ENCODE measurements at regions not wholly inside any gene's neighbourhood (a gene's known extent, or its start where the extent isn't known, plus 50 kb on each side); places are given as distances from the start of the nearest gene placed in this dataset.
A peak's percentile ranks its signal among the peaks of the same experiment; 100 is the strongest.

DNA sequence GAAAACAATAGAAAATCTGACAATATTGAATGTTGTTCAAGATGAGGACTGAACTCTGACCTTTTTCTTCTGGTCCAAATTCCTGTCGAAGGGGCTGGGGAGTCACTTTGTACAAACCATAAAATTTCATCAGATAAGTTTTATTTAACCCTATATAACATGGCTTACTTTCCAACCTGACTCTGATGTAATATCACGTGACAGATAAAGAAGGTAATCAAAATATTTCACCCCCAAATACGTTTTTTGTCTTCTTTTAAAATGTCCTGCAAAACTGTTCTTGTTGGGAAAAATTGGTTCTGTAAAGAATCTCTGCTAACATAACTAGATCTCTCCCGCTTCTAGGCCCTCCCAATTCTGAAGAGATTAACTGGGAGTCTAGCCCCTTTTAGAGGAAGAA lies 90.9 kb upstream of the MDFIC start:
- FAIRE-seq (no peak), DNase-seq (ENCODE audit: insufficient read length, low spot score) (no peak)
- TF ChIP-seq, protein P1, sequence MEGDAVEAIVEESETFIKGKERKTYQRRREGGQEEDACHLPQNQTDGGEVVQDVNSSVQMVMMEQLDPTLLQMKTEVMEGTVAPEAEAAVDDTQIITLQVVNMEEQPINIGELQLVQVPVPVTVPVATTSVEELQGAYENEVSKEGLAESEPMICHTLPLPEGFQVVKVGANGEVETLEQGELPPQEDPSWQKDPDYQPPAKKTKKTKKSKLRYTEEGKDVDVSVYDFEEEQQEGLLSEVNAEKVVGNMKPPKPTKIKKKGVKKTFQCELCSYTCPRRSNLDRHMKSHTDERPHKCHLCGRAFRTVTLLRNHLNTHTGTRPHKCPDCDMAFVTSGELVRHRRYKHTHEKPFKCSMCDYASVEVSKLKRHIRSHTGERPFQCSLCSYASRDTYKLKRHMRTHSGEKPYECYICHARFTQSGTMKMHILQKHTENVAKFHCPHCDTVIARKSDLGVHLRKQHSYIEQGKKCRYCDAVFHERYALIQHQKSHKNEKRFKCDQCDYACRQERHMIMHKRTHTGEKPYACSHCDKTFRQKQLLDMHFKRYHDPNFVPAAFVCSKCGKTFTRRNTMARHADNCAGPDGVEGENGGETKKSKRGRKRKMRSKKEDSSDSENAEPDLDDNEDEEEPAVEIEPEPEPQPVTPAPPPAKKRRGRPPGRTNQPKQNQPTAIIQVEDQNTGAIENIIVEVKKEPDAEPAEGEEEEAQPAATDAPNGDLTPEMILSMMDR (IDR thresholded peaks at IDR 0.05; ENCODE audit: insufficient read depth, missing control alignments) = no peak

DNA sequence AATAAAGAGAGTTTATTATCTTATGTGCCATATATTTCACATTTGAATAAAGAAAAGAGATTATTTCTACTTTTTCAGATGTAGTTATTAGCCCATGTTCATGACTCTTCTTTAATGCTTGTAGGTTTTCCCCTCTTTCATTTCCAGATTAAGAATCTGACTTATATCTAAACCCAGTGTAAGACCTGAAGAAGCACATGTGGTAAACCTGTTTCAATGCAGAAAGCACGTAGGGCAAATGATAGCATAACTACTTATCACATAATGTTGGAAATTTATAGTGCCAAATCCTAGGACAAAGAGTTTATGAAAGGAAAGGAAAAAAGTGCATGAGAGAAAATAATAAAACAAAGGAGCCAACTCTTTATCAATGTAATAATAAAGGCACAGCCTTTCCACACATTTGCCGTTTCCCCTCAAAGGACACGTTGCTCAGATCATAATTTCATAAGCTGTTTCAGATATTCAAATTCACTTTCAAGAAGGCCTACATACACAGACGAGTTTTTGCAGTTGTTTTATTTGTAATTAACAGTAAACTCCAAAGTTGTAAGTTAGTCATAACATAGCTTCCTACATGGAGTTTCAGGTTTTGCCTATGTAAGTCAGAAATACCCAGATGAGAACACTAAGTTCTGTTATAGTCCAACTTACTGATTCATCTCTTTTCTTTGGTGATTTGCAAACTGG lies 88.8 kb upstream of the MDFIC start:
- TF ChIP-seq, protein P1 (IDR thresholded peaks at IDR 0.05; ENCODE audit: insufficient read depth, missing control alignments) = no peak
- peak; percentile 48 for FAIRE-seq
- DNase-seq (ENCODE audit: insufficient read length, low spot score) = no peak

DNA sequence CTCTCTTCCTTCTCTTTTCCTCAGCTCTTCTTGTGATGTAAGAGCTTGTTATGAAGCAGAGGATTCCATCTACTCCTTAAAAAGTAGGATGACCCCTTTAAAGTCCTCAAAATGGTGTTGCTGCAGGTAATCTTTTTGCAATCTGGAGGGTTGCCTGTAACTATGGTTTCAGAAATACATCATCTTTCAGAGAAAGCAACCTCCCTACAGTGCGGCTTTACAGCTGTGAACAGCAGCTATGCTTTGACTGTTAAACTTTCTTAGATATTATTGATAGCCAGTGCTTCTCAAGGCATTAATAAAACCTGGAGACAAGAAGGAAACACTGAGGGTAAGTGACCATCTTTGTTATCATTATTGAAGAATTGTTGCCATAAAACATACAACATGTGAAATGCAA lies 86.6 kb upstream of the MDFIC start:
- FAIRE-seq = no peak

DNA sequence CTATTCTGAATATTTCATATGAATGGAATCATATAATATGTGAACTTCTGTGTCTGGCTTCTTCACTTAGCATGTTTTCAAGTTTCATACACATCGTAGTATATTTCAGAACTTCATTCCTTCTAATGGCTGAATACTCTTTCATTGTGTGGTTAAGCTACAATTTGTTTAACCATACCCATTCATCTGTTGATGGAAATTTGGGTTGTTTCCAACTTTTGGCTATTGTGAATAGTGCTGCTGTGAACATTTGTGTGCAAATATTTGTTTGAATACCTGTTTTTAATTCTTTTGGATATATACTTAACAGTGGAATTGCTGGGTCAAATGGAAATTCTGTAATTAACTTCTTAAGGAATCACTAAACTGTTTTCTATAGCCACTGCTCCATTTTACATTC lies 86.0 kb upstream of the MDFIC start:
- DNase-seq (ENCODE audit: insufficient read length, low spot score) (no peak), FAIRE-seq (no peak)
- TF ChIP-seq, protein P1 (IDR thresholded peaks at IDR 0.05; ENCODE audit: insufficient read depth, missing control alignments) = no peak

More for the DNA sequence above, 86.6 kb upstream of the MDFIC start:
- DNase-seq (ENCODE audit: insufficient read length, low spot score) = no peak
- TF ChIP-seq, protein P1 (IDR thresholded peaks at IDR 0.05; ENCODE audit: insufficient read depth, missing control alignments) = no peak

DNA sequence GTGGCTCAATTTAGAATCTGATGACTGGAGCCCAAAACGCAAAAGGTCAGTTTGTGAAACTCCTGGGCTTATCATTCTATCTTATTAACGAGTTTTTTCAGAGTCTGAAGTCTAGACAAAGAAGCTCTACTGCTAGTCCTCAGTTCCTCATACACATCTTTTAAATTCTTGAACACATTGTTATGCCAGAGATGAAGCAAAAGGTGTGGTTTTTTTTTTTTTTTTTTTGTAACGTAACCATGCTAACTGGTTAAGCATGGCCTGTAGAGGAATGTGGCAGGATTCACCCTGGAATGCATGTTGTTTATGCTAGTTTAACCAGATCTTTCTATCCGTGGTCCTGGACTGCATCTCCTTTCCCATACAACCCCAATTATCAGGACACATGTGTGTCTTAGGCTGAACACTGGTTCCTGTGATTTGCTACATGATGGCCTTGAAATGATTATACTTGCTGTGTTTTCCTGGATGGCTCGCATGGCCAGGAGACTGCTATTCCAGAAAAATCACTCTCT lies 79.3 kb upstream of the MDFIC start:
- no peak for FAIRE-seq
- no peak for DNase-seq (ENCODE audit: insufficient read length, low spot score)
- TF ChIP-seq, protein P1 (IDR thresholded peaks at IDR 0.05; ENCODE audit: insufficient read depth, missing control alignments) = no peak

DNA sequence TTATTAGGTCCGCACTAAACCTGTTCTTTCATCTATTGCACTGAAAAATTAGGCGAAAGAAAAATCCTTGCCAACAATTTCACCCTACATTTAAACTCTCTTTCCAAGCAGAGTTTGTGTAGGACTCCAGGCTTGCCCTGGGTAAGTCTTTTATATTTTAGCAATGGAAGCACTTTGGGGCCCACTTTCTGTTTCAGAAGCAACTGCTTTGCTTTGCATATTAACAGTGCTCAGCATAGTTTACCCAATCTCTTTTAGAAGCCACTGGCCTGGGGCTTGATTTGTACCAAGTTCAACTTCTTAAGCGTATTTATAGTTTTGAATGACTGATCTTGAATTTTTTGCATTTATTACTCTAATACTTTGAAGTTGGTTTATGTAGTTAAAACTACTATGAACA lies 78.8 kb upstream of the MDFIC start:
- DNase-seq (ENCODE audit: insufficient read length, low spot score) = no peak
- FAIRE-seq = no peak
- TF ChIP-seq, protein P1 (IDR thresholded peaks at IDR 0.05; ENCODE audit: insufficient read depth, missing control alignments) = no peak

DNA sequence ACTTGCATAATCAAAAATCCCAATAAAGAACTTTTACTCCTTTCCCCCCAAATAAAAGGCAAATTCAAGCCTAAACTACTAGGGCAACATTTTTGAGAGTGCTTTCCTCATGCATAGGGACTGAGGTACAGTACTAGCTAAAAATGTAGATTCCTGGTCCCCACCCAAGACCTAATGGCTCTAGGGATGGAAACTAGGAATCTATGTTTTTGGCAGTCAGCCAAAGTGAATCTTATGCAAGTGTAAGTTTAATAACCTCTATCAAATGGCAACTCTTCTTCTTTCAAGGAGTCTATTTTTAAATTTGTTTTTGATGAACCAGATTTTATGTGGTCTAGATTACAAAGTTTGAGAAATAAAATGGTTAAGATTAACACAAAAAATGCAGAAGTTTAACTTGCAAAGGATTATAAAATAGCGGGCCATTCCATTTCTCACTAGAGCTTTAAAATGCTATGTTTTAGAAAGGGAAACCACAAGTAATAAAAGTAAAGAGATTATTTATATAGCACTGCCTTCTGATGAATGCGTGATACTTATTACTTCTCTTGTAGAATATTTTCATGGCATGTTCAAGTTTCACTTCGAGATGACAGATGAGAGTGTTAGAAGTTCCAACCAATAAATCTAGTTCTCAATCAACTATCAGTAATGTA lies 70.4 kb upstream of the MDFIC start:
- TF ChIP-seq, protein P1 (IDR thresholded peaks at IDR 0.05; ENCODE audit: insufficient read depth, missing control alignments) = no peak
- DNase-seq (ENCODE audit: insufficient read length, low spot score) = no peak
- FAIRE-seq = no peak
